Ovary (tissue), 3 donors: ENCODE measurements at regions not wholly inside any gene's neighbourhood (a gene's known extent, or its start where the extent isn't known, plus 50 kb on each side); places are given as distances from the start of the nearest gene placed in this dataset.

Experiments used
- POLR2A ChIP-seq: fragments of 450-650 bp; IDR thresholded peaks from one replicate; pipeline ENCODE4 v1.6.1; 2017; ENCODE audit warnings: antibody characterized with exemption, mild to moderate bottlenecking, moderate library complexity
- TF ChIP-seq, protein P1 (sequence below), 3 donors: fragments of 450-650 bp in 2 of 3; fragments of 200-600 bp in 1 of 3; IDR thresholded peaks; one replicate each; pipeline versions ENCODE4 v1.5.1 to v1.8.0; 2016 to 2022; ENCODE audit warnings: antibody characterized with exemption in 3 of 3, mild to moderate bottlenecking in 1 of 3
- donor health status: DM: no; HTN: no; CAD: no.

DNA sequence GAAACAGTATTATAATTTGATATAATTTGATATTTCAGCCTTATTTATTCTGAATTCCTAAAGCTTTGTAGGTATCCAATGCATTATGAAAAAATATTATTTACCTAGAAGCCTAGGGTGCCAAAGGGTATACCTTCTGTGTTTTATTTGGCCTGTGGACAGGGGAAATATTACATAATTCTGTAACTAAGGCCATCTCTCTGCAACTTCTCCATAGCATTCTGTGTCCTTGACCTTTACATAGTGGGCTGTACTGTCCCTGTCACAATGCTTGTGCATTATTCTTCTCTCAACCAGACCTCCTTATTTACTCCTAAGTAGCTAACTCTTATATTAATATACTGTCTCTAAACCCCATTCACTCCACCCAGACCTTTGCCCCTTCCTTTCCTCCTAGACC is 57.0 kb upstream of the RANBP6 start:
- TF ChIP-seq, protein P1, sequence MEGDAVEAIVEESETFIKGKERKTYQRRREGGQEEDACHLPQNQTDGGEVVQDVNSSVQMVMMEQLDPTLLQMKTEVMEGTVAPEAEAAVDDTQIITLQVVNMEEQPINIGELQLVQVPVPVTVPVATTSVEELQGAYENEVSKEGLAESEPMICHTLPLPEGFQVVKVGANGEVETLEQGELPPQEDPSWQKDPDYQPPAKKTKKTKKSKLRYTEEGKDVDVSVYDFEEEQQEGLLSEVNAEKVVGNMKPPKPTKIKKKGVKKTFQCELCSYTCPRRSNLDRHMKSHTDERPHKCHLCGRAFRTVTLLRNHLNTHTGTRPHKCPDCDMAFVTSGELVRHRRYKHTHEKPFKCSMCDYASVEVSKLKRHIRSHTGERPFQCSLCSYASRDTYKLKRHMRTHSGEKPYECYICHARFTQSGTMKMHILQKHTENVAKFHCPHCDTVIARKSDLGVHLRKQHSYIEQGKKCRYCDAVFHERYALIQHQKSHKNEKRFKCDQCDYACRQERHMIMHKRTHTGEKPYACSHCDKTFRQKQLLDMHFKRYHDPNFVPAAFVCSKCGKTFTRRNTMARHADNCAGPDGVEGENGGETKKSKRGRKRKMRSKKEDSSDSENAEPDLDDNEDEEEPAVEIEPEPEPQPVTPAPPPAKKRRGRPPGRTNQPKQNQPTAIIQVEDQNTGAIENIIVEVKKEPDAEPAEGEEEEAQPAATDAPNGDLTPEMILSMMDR (IDR thresholded peaks at IDR 0.05), result no peak
- TF ChIP-seq POLR2A, result no peak
